GM18505 (cell line): ENCODE measurements at regions not wholly inside any gene's neighbourhood (a gene's known extent, or its start where the extent isn't known, plus 50 kb on each side); places are given as distances from the start of the nearest gene placed in this dataset.

Source experiments
- ATAC-seq: cut with Tn5 transposase; IDR thresholded peaks from one replicate; pipeline ENCODE4 v1.9.1; 2021; ENCODE audit not compliant: unreplicated experiment
- POLR2A ChIP-seq: IDR thresholded peaks from 4 replicates; pipeline ENCODE4 v1.6.1; 2011; ENCODE audit warnings: borderline replicate concordance; ENCODE audit not compliant: insufficient read depth, insufficient read length; ENCODE audit errors: extremely low read depth

DNA sequence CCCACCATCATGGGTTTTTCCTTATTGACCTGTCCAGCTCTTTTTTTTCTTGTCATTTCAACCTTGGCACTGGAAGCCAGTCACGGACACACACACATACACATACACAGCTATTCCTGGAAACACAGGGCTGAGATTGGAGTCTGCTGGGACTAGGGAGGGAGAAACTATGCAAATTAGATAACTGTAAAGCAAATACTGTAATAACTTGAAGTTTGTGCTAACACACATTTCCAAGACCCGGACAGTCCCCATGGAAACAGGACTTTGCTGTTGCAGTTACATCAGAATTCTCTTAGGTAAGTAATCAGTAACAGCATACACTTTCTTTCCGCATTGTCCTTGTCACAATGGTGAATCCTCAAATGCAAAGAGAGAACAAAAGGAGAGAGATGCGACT lies 304.4 kb downstream of the KBTBD8 start:
- TF ChIP-seq POLR2A = no peak
- no peak for ATAC-seq

GRCh38 chr3:67305160-67305559 lies 307.1 kb downstream of the KBTBD8 start:
- TF ChIP-seq POLR2A = no peak
- ATAC-seq = no peak

DNA sequence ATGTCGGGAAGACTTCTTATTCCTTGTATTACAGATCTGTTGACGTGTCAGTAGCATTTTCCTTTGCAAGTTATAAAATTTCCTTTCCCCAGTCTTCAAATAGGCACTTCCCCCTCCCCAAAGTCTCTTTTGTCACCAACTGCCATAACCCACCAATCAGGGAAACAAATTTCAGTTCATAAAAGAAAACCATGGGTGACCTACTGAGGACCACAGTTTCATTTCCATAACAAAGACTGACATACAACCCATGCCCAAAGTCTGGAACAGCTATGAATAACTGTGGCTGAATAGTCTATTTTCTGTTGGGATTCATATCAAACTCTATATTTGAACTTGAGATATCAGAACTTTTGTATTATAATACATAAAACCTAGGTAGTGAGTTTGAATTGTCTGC lies 307.8 kb downstream of the KBTBD8 start:
- TF ChIP-seq POLR2A = no peak
- no peak for ATAC-seq

GRCh38 chr3:67311440-67311839 lies 313.3 kb downstream of the KBTBD8 start:
- ATAC-seq = no peak
- TF ChIP-seq POLR2A = no peak

DNA sequence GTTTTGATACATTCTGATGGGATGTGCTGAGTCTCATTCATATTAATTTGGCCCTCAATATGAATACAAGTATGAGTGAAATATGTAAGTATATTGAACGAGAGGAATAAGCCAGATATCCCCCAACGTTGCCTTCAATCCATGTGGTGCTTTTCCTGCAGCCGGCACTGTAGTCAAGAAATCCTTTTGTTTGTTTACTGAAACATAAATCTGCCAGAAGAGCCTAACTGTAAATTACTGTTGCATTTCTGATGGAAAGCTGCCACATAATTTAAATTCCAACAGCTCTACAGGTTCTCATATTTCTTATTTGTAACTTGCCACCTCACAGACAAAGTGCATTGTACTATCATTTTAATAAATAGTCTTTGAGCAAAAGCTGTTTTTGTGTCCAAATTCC lies 314.0 kb downstream of the KBTBD8 start:
- ATAC-seq = no peak
- no peak for TF ChIP-seq POLR2A

GRCh38 chr3:67318162-67318561 lies 320.1 kb downstream of the KBTBD8 start:
- TF ChIP-seq POLR2A = no peak
- ATAC-seq = no peak

DNA sequence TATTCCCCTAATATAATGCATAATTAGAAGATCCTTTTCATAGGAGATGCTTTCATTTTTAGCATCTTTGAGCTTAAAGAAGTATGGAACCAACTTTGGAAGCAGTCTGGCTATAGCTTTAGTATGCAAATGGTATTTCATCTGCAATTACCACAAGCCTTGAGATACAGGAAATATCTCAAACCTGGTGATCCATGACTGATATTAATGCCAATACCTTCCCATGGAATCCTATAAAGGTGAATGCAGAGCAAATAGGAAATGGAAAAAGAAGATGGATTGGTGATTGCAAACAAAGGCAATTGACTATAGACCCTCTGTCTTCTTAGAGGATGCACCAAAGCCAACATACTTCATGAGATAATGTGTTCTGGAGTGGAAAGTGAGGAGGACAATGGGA lies 326.4 kb downstream of the KBTBD8 start:
- TF ChIP-seq POLR2A = no peak
- ATAC-seq = no peak
